HepG2 (cell line): ENCODE measurements at regions not wholly inside any gene's neighbourhood (a gene's known extent, or its start where the extent isn't known, plus 50 kb on each side); places are given as distances from the start of the nearest gene placed in this dataset.

Source experiments
- ZBTB3 ChIP-seq: sonication (generic); formaldehyde crosslinking; IDR thresholded peaks from 2 replicates; pipeline ENCODE4 v1.4.0; 2020; ENCODE audit warnings: low read depth, mild to moderate bottlenecking, moderate library complexity, missing genetic modification reagents, borderline replicate concordance
- ZNF329 ChIP-seq: sonication (generic); formaldehyde crosslinking; IDR thresholded peaks from 2 replicates; pipeline ENCODE4 v1.9.0; 2021; ENCODE audit warnings: low read depth, mild to moderate bottlenecking, missing genetic modification reagents
- ZNF766 ChIP-seq: sonication (generic); formaldehyde crosslinking; IDR thresholded peaks from 2 replicates; pipeline ENCODE4 v1.5.0; 2020; ENCODE audit warnings: missing genetic modification reagents, borderline replicate concordance
- TF ChIP-seq, protein P1 (sequence below): sonication (generic); formaldehyde crosslinking; IDR thresholded peaks from 2 replicates; pipeline ENCODE4 v1.4.0; 2020; ENCODE audit warnings: missing genetic modification reagents, borderline replicate concordance
- TF ChIP-seq, protein P2 (sequence below): sonication (generic); formaldehyde crosslinking; IDR thresholded peaks from 2 replicates; pipeline ENCODE4 v1.5.1; 2020; ENCODE audit warnings: mild to moderate bottlenecking, missing genetic modification reagents, moderate library complexity

DNA sequence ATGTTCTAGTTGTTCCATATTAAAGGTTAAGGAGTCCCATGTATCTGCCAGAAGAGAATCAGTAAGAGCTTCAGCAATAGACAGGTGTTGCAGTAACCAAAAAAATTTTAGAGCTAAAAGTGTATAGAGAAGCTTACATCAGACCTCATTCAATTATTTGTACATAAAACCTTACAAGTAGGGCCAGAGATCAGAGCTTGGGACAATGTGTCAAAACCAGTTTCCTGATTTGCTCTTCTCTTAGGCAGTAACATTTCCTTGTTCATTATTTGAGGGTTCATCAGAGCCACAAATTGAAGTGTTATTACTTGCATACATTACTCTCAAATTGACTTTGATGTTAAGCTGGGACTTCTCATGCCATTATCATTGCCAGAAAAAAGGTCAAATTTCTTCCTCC lies 55.5 kb upstream of the ATXN7L3B start (continued):
- TF ChIP-seq, protein P1, sequence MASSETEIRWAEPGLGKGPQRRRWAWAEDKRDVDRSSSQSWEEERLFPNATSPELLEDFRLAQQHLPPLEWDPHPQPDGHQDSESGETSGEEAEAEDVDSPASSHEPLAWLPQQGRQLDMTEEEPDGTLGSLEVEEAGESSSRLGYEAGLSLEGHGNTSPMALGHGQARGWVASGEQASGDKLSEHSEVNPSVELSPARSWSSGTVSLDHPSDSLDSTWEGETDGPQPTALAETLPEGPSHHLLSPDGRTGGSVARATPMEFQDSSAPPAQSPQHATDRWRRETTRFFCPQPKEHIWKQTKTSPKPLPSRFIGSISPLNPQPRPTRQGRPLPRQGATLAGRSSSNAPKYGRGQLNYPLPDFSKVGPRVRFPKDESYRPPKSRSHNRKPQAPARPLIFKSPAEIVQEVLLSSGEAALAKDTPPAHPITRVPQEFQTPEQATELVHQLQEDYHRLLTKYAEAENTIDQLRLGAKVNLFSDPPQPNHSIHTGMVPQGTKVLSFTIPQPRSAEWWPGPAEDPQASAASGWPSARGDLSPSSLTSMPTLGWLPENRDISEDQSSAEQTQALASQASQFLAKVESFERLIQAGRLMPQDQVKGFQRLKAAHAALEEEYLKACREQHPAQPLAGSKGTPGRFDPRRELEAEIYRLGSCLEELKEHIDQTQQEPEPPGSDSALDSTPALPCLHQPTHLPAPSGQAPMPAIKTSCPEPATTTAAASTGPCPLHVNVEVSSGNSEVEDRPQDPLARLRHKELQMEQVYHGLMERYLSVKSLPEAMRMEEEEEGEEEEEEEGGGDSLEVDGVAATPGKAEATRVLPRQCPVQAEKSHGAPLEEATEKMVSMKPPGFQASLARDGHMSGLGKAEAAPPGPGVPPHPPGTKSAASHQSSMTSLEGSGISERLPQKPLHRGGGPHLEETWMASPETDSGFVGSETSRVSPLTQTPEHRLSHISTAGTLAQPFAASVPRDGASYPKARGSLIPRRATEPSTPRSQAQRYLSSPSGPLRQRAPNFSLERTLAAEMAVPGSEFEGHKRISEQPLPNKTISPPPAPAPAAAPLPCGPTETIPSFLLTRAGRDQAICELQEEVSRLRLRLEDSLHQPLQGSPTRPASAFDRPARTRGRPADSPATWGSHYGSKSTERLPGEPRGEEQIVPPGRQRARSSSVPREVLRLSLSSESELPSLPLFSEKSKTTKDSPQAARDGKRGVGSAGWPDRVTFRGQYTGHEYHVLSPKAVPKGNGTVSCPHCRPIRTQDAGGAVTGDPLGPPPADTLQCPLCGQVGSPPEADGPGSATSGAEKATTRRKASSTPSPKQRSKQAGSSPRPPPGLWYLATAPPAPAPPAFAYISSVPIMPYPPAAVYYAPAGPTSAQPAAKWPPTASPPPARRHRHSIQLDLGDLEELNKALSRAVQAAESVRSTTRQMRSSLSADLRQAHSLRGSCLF (CRISPR knock-in tag) = no peak
- TF ChIP-seq, protein P2, sequence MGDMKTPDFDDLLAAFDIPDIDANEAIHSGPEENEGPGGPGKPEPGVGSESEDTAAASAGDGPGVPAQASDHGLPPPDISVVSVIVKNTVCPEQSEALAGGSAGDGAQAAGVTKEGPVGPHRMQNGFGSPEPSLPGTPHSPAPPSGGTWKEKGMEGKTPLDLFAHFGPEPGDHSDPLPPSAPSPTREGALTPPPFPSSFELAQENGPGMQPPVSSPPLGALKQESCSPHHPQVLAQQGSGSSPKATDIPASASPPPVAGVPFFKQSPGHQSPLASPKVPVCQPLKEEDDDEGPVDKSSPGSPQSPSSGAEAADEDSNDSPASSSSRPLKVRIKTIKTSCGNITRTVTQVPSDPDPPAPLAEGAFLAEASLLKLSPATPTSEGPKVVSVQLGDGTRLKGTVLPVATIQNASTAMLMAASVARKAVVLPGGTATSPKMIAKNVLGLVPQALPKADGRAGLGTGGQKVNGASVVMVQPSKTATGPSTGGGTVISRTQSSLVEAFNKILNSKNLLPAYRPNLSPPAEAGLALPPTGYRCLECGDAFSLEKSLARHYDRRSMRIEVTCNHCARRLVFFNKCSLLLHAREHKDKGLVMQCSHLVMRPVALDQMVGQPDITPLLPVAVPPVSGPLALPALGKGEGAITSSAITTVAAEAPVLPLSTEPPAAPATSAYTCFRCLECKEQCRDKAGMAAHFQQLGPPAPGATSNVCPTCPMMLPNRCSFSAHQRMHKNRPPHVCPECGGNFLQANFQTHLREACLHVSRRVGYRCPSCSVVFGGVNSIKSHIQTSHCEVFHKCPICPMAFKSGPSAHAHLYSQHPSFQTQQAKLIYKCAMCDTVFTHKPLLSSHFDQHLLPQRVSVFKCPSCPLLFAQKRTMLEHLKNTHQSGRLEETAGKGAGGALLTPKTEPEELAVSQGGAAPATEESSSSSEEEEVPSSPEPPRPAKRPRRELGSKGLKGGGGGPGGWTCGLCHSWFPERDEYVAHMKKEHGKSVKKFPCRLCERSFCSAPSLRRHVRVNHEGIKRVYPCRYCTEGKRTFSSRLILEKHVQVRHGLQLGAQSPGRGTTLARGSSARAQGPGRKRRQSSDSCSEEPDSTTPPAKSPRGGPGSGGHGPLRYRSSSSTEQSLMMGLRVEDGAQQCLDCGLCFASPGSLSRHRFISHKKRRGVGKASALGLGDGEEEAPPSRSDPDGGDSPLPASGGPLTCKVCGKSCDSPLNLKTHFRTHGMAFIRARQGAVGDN (CRISPR knock-in tag) = no peak
- no peak for TF ChIP-seq ZBTB3 (CRISPR knock-in tag)
- TF ChIP-seq ZNF329 (CRISPR knock-in tag) = no peak
- no peak for TF ChIP-seq ZNF766 (CRISPR knock-in tag)
- TF ChIP-seq, all 625 proteins: peak for 0
